ENCODE measurements at regions not wholly inside any gene's neighbourhood (a gene's known extent, or its start where the extent isn't known, plus 50 kb on each side); places are given as distances from the start of the nearest gene placed in this dataset.
A peak's percentile ranks its signal among the peaks of the same experiment; 100 is the strongest.

DNA sequence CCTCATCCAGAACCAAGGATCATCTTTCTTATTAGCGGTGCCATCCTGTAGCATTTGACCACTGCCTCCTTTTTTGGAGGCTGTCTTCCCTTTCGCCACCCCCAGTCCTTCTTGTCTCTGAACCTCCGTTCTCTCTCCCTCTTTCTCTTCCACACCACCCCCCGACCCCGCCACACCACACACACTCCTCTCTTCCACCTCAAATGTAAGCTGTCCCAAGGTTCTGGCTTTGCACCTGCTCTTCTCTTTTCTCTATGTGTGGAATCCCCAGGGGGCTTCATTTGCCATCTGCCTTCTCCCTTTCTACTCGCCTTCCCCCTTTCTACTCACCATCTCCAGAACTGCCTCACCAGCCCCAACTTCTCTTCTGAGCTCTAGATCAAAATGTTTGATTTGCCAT, 111.3 kb upstream of the CDYL start:
- DNase-seq (ENCODE audit: extremely low spot score): no peak
- TF ChIP-seq EP300 (IDR thresholded peaks at IDR 0.05) (no peak), POLR2AphosphoS5 (IDR thresholded peaks at IDR 0.05) (no peak), POLR2A (IDR thresholded peaks at IDR 0.05; ENCODE audit: low read depth) (no peak)
- TF ChIP-seq, protein P1, sequence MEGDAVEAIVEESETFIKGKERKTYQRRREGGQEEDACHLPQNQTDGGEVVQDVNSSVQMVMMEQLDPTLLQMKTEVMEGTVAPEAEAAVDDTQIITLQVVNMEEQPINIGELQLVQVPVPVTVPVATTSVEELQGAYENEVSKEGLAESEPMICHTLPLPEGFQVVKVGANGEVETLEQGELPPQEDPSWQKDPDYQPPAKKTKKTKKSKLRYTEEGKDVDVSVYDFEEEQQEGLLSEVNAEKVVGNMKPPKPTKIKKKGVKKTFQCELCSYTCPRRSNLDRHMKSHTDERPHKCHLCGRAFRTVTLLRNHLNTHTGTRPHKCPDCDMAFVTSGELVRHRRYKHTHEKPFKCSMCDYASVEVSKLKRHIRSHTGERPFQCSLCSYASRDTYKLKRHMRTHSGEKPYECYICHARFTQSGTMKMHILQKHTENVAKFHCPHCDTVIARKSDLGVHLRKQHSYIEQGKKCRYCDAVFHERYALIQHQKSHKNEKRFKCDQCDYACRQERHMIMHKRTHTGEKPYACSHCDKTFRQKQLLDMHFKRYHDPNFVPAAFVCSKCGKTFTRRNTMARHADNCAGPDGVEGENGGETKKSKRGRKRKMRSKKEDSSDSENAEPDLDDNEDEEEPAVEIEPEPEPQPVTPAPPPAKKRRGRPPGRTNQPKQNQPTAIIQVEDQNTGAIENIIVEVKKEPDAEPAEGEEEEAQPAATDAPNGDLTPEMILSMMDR (IDR thresholded peaks at IDR 0.05): no peak
- Histone ChIP-seq H3K9me3 (no peaks in the 10 kb centered on the region), H3K27me3 (no peaks in the 10 kb centered on the region), H3K36me3 (no peaks in the 10 kb centered on the region), H3K4me1 (peaks cover 0 to 8% (median 7%) of the 10 kb centered on the region in 4 donors), H3K4me3 (no peak overlapping the region), H3K27ac (replicated peaks in 1 of 4) (no peak overlapping the region)
- intact Hi-C loops (cut with DNase I): no loop called here
- 96% methylated on average over 6 of the region's 6 CpGs for WGBS

DNA sequence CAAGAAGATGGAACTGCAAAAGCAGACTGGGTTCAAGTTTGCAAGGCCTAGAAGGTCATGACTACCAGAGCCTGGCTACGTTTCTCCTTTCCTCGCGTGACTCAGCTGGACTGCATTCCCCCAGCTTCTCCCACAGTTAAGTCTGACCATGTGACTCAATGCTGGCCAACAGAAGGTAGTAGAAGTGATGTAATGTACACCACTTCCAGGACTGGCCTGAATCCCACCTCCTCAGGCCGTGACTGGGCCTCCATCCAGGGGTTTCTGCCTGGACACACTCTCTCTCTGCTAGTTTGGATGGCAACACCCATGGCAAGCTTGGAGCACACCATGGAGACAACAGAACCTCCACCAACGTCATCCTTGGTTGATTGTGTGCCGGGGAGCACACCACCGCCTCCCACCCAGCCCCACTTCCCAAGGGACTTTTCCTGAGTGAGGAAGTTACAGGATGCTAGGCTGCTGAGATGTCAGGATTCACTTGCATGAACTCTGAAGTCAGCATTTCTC, 112.0 kb upstream of the CDYL start:
- 55% methylated on average over 7 of the region's 7 CpGs for WGBS
- Histone ChIP-seq H3K4me3 (no peak overlapping the region), H3K27me3 (no peaks in the 10 kb centered on the region), H3K4me1 (peaks cover 0 to 8% (median 7%) of the 10 kb centered on the region in 4 donors), H3K36me3 (no peaks in the 10 kb centered on the region), H3K27ac (replicated peaks in 1 of 4) (no peak overlapping the region), H3K9me3 (no peaks in the 10 kb centered on the region)
- TF ChIP-seq POLR2AphosphoS5 (IDR thresholded peaks at IDR 0.05): peak in 1 of 2 donors; percentile 55
- TF ChIP-seq, protein P1 (IDR thresholded peaks at IDR 0.05): no peak
- intact Hi-C loops (cut with DNase I): no loop called here
- no peak for DNase-seq (ENCODE audit: extremely low spot score)

- DNase-seq (ENCODE audit: extremely low spot score): no peak
- WGBS: 72% methylated on average over 7 of the region's 7 CpGs
These were observed 113.3 kb upstream of the CDYL start for GRCh38 chr6:4662886-4663285.

GRCh38 chr6:4661391-4661790, 114.8 kb upstream of the CDYL start:
- intact Hi-C loops (cut with DNase I): no loop called here
- Histone ChIP-seq H3K27ac (replicated peaks in 1 of 4) (no peak overlapping the region), H3K4me1 (peaks cover 0 to 8% (median 7%) of the 10 kb centered on the region in 4 donors), H3K4me3 (no peak overlapping the region), H3K9me3 (no peaks in the 10 kb centered on the region), H3K27me3 (no peaks in the 10 kb centered on the region), H3K36me3 (no peaks in the 10 kb centered on the region)
- 87% methylated on average over 8 of the region's 8 CpGs for WGBS
- no peak for DNase-seq (ENCODE audit: extremely low spot score)
- TF ChIP-seq, protein P1 (IDR thresholded peaks at IDR 0.05): no peak
- no peak for TF ChIP-seq POLR2AphosphoS5 (IDR thresholded peaks at IDR 0.05)
- TF ChIP-seq EP300 (IDR thresholded peaks at IDR 0.05): no peak
- TF ChIP-seq POLR2A (IDR thresholded peaks at IDR 0.05; ENCODE audit: low read depth): no peak

More at GRCh38 chr6:4662886-4663285, 113.3 kb upstream of the CDYL start:
- no peaks in the 10 kb centered on the region for H3K9me3 ChIP-seq
- no peak overlapping the region for H3K27ac ChIP-seq (replicated peaks in 1 of 4)
- TF ChIP-seq POLR2A (IDR thresholded peaks at IDR 0.05; ENCODE audit: low read depth) (no peak), EP300 (IDR thresholded peaks at IDR 0.05) (no peak), POLR2AphosphoS5 (IDR thresholded peaks at IDR 0.05) (no peak)
- TF ChIP-seq, protein P1 (IDR thresholded peaks at IDR 0.05): no peak
- peaks cover 0 to 8% (median 7%) of the 10 kb centered on the region in 4 donors for H3K4me1 ChIP-seq
- intact Hi-C loops (cut with DNase I): no loop called here
- no peaks in the 10 kb centered on the region for H3K36me3 ChIP-seq
- no peaks in the 10 kb centered on the region for H3K27me3 ChIP-seq
- H3K4me3 ChIP-seq: no peak overlapping the region
